SKM-1 (cell line): ENCODE measurements at regions not wholly inside any gene's neighbourhood (a gene's known extent, or its start where the extent isn't known, plus 50 kb on each side); places are given as distances from the start of the nearest gene placed in this dataset.

Experiments
- DNase-seq: peaks from one replicate; lab custom pipeline; 2025; ENCODE audit not compliant: unreplicated experiment; lab: John Stamatoyannopoulos, UW

GRCh38 chr6:98514073-98514720, 320.2 kb upstream of the POU3F2 start:
- no peak for DNase-seq

- DNase-seq = no peak
Observed at GRCh38 chr6:98514796-98515195, 319.6 kb upstream of the POU3F2 start.

GRCh38 chr6:98516206-98516605, 318.2 kb upstream of the POU3F2 start:
- no peak for DNase-seq

GRCh38 chr6:98516866-98517265, 317.5 kb upstream of the POU3F2 start:
- no peak for DNase-seq

GRCh38 chr6:98525860-98526259, 308.5 kb upstream of the POU3F2 start:
- DNase-seq = no peak

GRCh38 chr6:98526465-98526864, 307.9 kb upstream of the POU3F2 start:
- DNase-seq = no peak

- no peak for DNase-seq
Observed at GRCh38 chr6:98529364-98529763, 305.0 kb upstream of the POU3F2 start.

GRCh38 chr6:98530732-98531131, 303.6 kb upstream of the POU3F2 start:
- no peak for DNase-seq

GRCh38 chr6:98532004-98532403, 302.4 kb upstream of the POU3F2 start:
- DNase-seq = no peak

- DNase-seq = no peak
Observed at GRCh38 chr6:98539741-98540140, 294.6 kb upstream of the POU3F2 start.

- no peak for DNase-seq
Observed at GRCh38 chr6:98546376-98546775, 288.0 kb upstream of the POU3F2 start.

- no peak for DNase-seq
Observed at GRCh38 chr6:98547151-98547550, 287.2 kb upstream of the POU3F2 start.

- DNase-seq = no peak
Observed at GRCh38 chr6:98547634-98548033, 286.7 kb upstream of the POU3F2 start.

GRCh38 chr6:98548301-98548700, 286.1 kb upstream of the POU3F2 start:
- no peak for DNase-seq

- no peak for DNase-seq
Observed at GRCh38 chr6:98560418-98560817, 274.0 kb upstream of the POU3F2 start.

- no peak for DNase-seq
Observed at GRCh38 chr6:98560841-98561240, 273.5 kb upstream of the POU3F2 start.

- DNase-seq = no peak
Observed at GRCh38 chr6:98566126-98566525, 268.2 kb upstream of the POU3F2 start.

GRCh38 chr6:98572579-98572978, 261.8 kb upstream of the POU3F2 start:
- no peak for DNase-seq

GRCh38 chr6:98574984-98575383, 259.4 kb upstream of the POU3F2 start:
- DNase-seq = no peak

- no peak for DNase-seq
Observed at GRCh38 chr6:98576791-98577190, 257.6 kb upstream of the POU3F2 start.

GRCh38 chr6:98578016-98578415, 256.4 kb upstream of the POU3F2 start:
- DNase-seq = no peak

GRCh38 chr6:98579079-98579478, 255.3 kb upstream of the POU3F2 start:
- DNase-seq = no peak

GRCh38 chr6:98579941-98580340, 254.4 kb upstream of the POU3F2 start:
- DNase-seq = no peak
